ENCODE measurements at regions not wholly inside any gene's neighbourhood (a gene's known extent, or its start where the extent isn't known, plus 50 kb on each side); places are given as distances from the start of the nearest gene placed in this dataset.

GRCh38 chr1:67991546-67991945 lies 58.9 kb downstream of the DIRAS3 start:
- H3K9me3 Mint-ChIP-seq = peaks cover 0 to 2% of the 10 kb centered on the region in 2 donors
- H3K36me3 Mint-ChIP-seq (ENCODE audit: insufficient read depth in 2 of 2) = peaks cover 0 to 2% of the 10 kb centered on the region in 2 donors
- H3K4me1 Mint-ChIP-seq (ENCODE audit: low read depth) = no peaks in the 10 kb centered on the region
- H3K27ac Mint-ChIP-seq = no peak overlapping the region
- ATAC-seq (replicated peaks in 1 of 2) = no peak
- DNase-seq = no peak
- H3K27me3 Mint-ChIP-seq (ENCODE audit: low read depth) = no peaks in the 10 kb centered on the region
- H3K4me3 Mint-ChIP-seq = no peak overlapping the region

- Mint-ChIP-seq H3K36me3 (ENCODE audit: insufficient read depth in 2 of 2) (peaks cover 0 to 2% of the 10 kb centered on the region in 2 donors), H3K9me3 (no peaks in the 10 kb centered on the region), H3K4me1 (ENCODE audit: low read depth) (no peaks in the 10 kb centered on the region), H3K4me3 (no peak overlapping the region), H3K27ac (no peak overlapping the region), H3K27me3 (ENCODE audit: low read depth) (no peaks in the 10 kb centered on the region)
- DNase-seq = no peak
- ATAC-seq (replicated peaks in 1 of 2) = no peak
Observed at GRCh38 chr1:67988066-67988465, 62.4 kb downstream of the DIRAS3 start.

- Mint-ChIP-seq H3K4me3 (no peak overlapping the region), H3K27me3 (ENCODE audit: low read depth) (no peaks in the 10 kb centered on the region), H3K4me1 (ENCODE audit: low read depth) (no peaks in the 10 kb centered on the region), H3K36me3 (ENCODE audit: insufficient read depth in 2 of 2) (no peaks in the 10 kb centered on the region), H3K27ac (no peak overlapping the region), H3K9me3 (no peaks in the 10 kb centered on the region)
- DNase-seq (no peak), ATAC-seq (replicated peaks in 1 of 2) (no peak)
Observed at GRCh38 chr1:67987046-67987799, 63.2 kb downstream of the DIRAS3 start.

- H3K4me1 Mint-ChIP-seq (ENCODE audit: low read depth) = no peaks in the 10 kb centered on the region
- no peaks in the 10 kb centered on the region for H3K9me3 Mint-ChIP-seq
- ATAC-seq (replicated peaks in 1 of 2) (no peak), DNase-seq (no peak)
- H3K27me3 Mint-ChIP-seq (ENCODE audit: low read depth) = no peaks in the 10 kb centered on the region
- H3K27ac Mint-ChIP-seq = no peak overlapping the region
- no peaks in the 10 kb centered on the region for H3K36me3 Mint-ChIP-seq (ENCODE audit: insufficient read depth in 2 of 2)
- no peak overlapping the region for H3K4me3 Mint-ChIP-seq
Observed at GRCh38 chr1:67983867-67984266, 66.6 kb downstream of the DIRAS3 start.

GRCh38 chr1:67980028-67980427 lies 70.4 kb downstream of the DIRAS3 start:
- H3K27me3 Mint-ChIP-seq (ENCODE audit: low read depth) = no peaks in the 10 kb centered on the region
- H3K36me3 Mint-ChIP-seq (ENCODE audit: insufficient read depth in 2 of 2) = no peaks in the 10 kb centered on the region
- H3K4me3 Mint-ChIP-seq = no peak overlapping the region
- no peak for DNase-seq
- no peak overlapping the region for H3K27ac Mint-ChIP-seq
- H3K4me1 Mint-ChIP-seq (ENCODE audit: low read depth) = no peaks in the 10 kb centered on the region
- H3K9me3 Mint-ChIP-seq = peaks cover 0 to 2% of the 10 kb centered on the region in 2 donors
- no peak for ATAC-seq (replicated peaks in 1 of 2)

GRCh38 chr1:67979532-67979931 lies 70.9 kb downstream of the DIRAS3 start:
- no peak overlapping the region for H3K27ac Mint-ChIP-seq
- no peaks in the 10 kb centered on the region for H3K27me3 Mint-ChIP-seq (ENCODE audit: low read depth)
- H3K4me1 Mint-ChIP-seq (ENCODE audit: low read depth) = no peaks in the 10 kb centered on the region
- H3K9me3 Mint-ChIP-seq = peaks cover 0 to 2% of the 10 kb centered on the region in 2 donors
- H3K4me3 Mint-ChIP-seq = no peak overlapping the region
- H3K36me3 Mint-ChIP-seq (ENCODE audit: insufficient read depth in 2 of 2) = no peaks in the 10 kb centered on the region
- DNase-seq (no peak), ATAC-seq (replicated peaks in 1 of 2) (no peak)

GRCh38 chr1:67978890-67979516 lies 71.4 kb downstream of the DIRAS3 start:
- Mint-ChIP-seq H3K9me3 (peaks cover 0 to 2% of the 10 kb centered on the region in 2 donors), H3K27ac (no peak overlapping the region), H3K27me3 (ENCODE audit: low read depth) (no peaks in the 10 kb centered on the region), H3K36me3 (ENCODE audit: insufficient read depth in 2 of 2) (no peaks in the 10 kb centered on the region), H3K4me1 (ENCODE audit: low read depth) (no peaks in the 10 kb centered on the region), H3K4me3 (no peak overlapping the region)
- DNase-seq (no peak), ATAC-seq (replicated peaks in 1 of 2) (no peak)

GRCh38 chr1:67977756-67978155 lies 72.7 kb downstream of the DIRAS3 start:
- Mint-ChIP-seq H3K27me3 (ENCODE audit: low read depth) (no peaks in the 10 kb centered on the region), H3K9me3 (peaks cover 0 to 4% of the 10 kb centered on the region in 2 donors), H3K27ac (no peak overlapping the region), H3K36me3 (ENCODE audit: insufficient read depth in 2 of 2) (no peaks in the 10 kb centered on the region), H3K4me1 (ENCODE audit: low read depth) (no peaks in the 10 kb centered on the region), H3K4me3 (no peak overlapping the region)
- DNase-seq (no peak), ATAC-seq (replicated peaks in 1 of 2) (no peak)

GRCh38 chr1:67973051-67973450 lies 77.4 kb downstream of the DIRAS3 start:
- no peaks in the 10 kb centered on the region for H3K4me1 Mint-ChIP-seq (ENCODE audit: low read depth)
- peaks cover 2 to 3% of the 10 kb centered on the region in 2 donors for H3K9me3 Mint-ChIP-seq
- H3K27ac Mint-ChIP-seq = no peak overlapping the region
- H3K27me3 Mint-ChIP-seq (ENCODE audit: low read depth) = no peaks in the 10 kb centered on the region
- ATAC-seq (replicated peaks in 1 of 2) (no peak), DNase-seq (no peak)
- H3K36me3 Mint-ChIP-seq (ENCODE audit: insufficient read depth in 2 of 2) = no peaks in the 10 kb centered on the region
- no peak overlapping the region for H3K4me3 Mint-ChIP-seq

- no peaks in the 10 kb centered on the region for H3K27me3 Mint-ChIP-seq (ENCODE audit: low read depth)
- no peaks in the 10 kb centered on the region for H3K4me1 Mint-ChIP-seq (ENCODE audit: low read depth)
- H3K27ac Mint-ChIP-seq = no peak overlapping the region
- H3K36me3 Mint-ChIP-seq (ENCODE audit: insufficient read depth in 2 of 2) = no peaks in the 10 kb centered on the region
- peaks cover 2 to 3% of the 10 kb centered on the region in 2 donors for H3K9me3 Mint-ChIP-seq
- DNase-seq (no peak), ATAC-seq (replicated peaks in 1 of 2) (no peak)
- H3K4me3 Mint-ChIP-seq = no peak overlapping the region
Observed at GRCh38 chr1:67970088-67970487, 80.3 kb downstream of the DIRAS3 start.

- no peaks in the 10 kb centered on the region for H3K4me1 Mint-ChIP-seq (ENCODE audit: low read depth)
- H3K27ac Mint-ChIP-seq = no peak overlapping the region
- peaks cover 2 to 3% of the 10 kb centered on the region in 2 donors for H3K9me3 Mint-ChIP-seq
- H3K27me3 Mint-ChIP-seq (ENCODE audit: low read depth) = no peaks in the 10 kb centered on the region
- H3K4me3 Mint-ChIP-seq = no peak overlapping the region
- DNase-seq (no peak), ATAC-seq (replicated peaks in 1 of 2) (no peak)
- no peaks in the 10 kb centered on the region for H3K36me3 Mint-ChIP-seq (ENCODE audit: insufficient read depth in 2 of 2)
Observed at GRCh38 chr1:67969446-67969845, 81.0 kb downstream of the DIRAS3 start.

- H3K27me3 Mint-ChIP-seq (ENCODE audit: low read depth) = no peaks in the 10 kb centered on the region
- H3K27ac Mint-ChIP-seq = no peak overlapping the region
- DNase-seq (no peak), ATAC-seq (replicated peaks in 1 of 2) (no peak)
- H3K4me3 Mint-ChIP-seq = no peak overlapping the region
- peaks cover 4 to 6% of the 10 kb centered on the region in 2 donors for H3K9me3 Mint-ChIP-seq
- H3K36me3 Mint-ChIP-seq (ENCODE audit: insufficient read depth in 2 of 2) = no peaks in the 10 kb centered on the region
- no peaks in the 10 kb centered on the region for H3K4me1 Mint-ChIP-seq (ENCODE audit: low read depth)
Observed at GRCh38 chr1:67966666-67967009, 83.8 kb downstream of the DIRAS3 start.

- no peak overlapping the region for H3K27ac Mint-ChIP-seq
- H3K36me3 Mint-ChIP-seq (ENCODE audit: insufficient read depth in 2 of 2) = no peaks in the 10 kb centered on the region
- ATAC-seq (replicated peaks in 1 of 2) (no peak), DNase-seq (no peak)
- H3K4me3 Mint-ChIP-seq = no peak overlapping the region
- no peaks in the 10 kb centered on the region for H3K4me1 Mint-ChIP-seq (ENCODE audit: low read depth)
- peaks cover 4 to 6% of the 10 kb centered on the region in 2 donors for H3K9me3 Mint-ChIP-seq
- no peaks in the 10 kb centered on the region for H3K27me3 Mint-ChIP-seq (ENCODE audit: low read depth)
Observed at GRCh38 chr1:67965995-67966665, 84.3 kb downstream of the DIRAS3 start.

All from activated T-cell treated with anti-CD3 and anti-CD28 coated beads, Interleukin-2, amount 50 U/mL, for 72 hours (primary cell).